GM18868 (cell line): ENCODE measurements at regions not wholly inside any gene's neighbourhood (a gene's known extent, or its start where the extent isn't known, plus 50 kb on each side); places are given as distances from the start of the nearest gene placed in this dataset.

Experiments used
- ATAC-seq: cut with Tn5 transposase; IDR thresholded peaks from one replicate; pipeline ENCODE4 v1.9.1; 2021; ENCODE audit warnings: mild to moderate bottlenecking, moderate library complexity; ENCODE audit not compliant: unreplicated experiment

DNA sequence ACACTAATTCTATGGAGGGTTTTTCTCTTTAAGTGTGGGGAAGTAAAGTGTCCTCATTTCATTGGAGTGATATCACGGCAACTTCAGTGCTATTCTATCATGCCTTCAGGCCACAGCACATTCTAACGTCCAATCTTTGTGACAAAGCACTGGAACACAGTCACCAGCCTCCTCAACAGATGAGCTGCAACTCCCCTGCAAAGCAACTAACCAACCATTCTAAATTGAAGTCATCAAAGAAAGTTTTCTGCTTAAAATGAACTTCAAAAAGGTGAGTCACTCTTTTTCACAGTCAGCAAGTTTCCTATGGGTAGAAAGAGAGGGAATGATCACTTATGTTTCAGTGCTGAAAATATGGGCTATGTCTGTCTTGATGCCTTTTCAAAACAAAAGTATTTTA lies 190.8 kb downstream of the ELAVL2 start:
- ATAC-seq: no peak

DNA sequence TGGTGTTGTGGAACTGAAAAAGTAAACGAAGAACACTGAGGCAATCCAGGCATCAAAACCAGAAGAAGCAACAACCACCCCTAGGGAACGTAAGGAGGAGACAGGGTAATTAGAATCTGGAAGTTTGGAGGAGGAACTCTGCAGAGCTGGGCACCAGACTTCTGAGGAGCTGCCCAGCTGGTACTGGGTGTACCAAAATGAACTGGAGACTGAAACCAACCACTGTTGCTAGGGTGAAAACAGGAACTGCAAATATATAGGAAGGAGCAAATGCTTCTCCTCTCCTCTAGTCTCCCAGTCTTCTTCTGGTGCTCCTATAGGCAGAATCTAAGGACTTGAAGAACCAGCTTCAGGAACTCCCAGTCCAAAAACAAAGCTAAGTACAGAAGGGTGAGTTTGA lies 189.8 kb downstream of the ELAVL2 start:
- peak; percentile 46 for ATAC-seq

DNA sequence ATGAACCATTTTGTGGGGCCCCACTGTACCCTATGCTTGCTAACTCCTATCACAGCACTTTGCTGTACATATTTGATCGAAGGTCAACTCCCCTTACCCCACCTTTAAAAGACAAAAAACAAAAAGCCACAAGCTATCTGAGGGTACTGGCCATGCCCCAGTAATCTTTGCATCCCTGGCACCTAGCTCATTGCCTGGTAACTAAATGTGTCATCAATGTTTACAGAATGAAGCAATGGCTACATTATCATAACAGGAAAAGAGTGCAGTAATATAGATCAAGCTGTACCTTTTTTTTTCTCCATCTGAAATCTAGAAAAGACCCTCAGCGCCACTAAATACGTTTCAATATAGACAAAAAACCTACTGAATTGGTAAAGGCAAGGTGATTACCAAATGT lies 188.0 kb downstream of the ELAVL2 start:
- no peak for ATAC-seq

DNA sequence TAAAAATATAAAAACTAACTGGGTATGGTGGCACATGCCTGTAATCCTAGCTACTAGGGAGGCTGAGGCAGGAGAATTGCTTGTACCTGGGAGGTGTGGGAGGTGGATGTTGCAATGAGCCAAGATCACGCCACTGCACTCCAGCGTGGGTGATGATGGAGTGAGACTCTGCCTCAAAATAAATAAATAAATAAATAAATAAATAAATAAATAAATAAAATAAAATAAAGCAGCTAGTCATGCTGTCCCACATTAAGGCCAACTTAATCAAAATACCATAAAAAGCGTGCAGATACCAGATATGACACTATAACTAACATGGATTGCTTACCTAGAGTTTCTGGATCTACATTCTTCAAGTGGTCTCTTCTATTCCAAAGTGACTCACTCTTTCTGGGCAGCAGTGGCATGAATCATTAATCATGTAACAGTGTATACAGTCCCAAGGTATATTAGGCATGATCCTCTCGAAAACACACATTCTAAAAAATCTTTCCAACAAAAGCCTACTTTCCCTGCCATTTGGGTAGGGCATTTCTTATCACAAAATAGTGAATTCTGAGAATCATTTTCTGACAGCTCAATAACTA lies 187.1 kb downstream of the ELAVL2 start:
- ATAC-seq: no peak
